ENCODE measurements at regions not wholly inside any gene's neighbourhood (a gene's known extent, or its start where the extent isn't known, plus 50 kb on each side); places are given as distances from the start of the nearest gene placed in this dataset.

GRCh38 chr3:74273091-74273490 is 341.4 kb downstream of the CNTN3 start:
- no peak for TF ChIP-seq FOXP2 (optimal IDR thresholded peaks at IDR 0.05; ENCODE audit: borderline replicate concordance, extremely low read depth, extremely low read length, insufficient read depth)
- TF ChIP-seq SIN3A (IDR thresholded peaks at IDR 0.05; ENCODE audit: borderline replicate concordance, insufficient read depth, low read length) = no peak
- TF ChIP-seq POLR2AphosphoS5 (IDR thresholded peaks at IDR 0.05; ENCODE audit: low read depth, low read length) = no peak
- TF ChIP-seq TAF1 (IDR thresholded peaks at IDR 0.05; ENCODE audit: borderline replicate concordance, insufficient read depth, low read length) = no peak
- TF ChIP-seq REST (IDR thresholded peaks at IDR 0.05; ENCODE audit: insufficient read depth in 1 of 2, low read depth in 2 of 2, low read length in 2 of 2) = no peak

- TF ChIP-seq REST (IDR thresholded peaks at IDR 0.05; ENCODE audit: insufficient read depth in 1 of 2, low read depth in 2 of 2, low read length in 2 of 2) (no peak), SIN3A (IDR thresholded peaks at IDR 0.05; ENCODE audit: borderline replicate concordance, insufficient read depth, low read length) (no peak), TAF1 (IDR thresholded peaks at IDR 0.05; ENCODE audit: borderline replicate concordance, insufficient read depth, low read length) (no peak), POLR2AphosphoS5 (IDR thresholded peaks at IDR 0.05; ENCODE audit: low read depth, low read length) (no peak), FOXP2 (optimal IDR thresholded peaks at IDR 0.05; ENCODE audit: borderline replicate concordance, extremely low read depth, extremely low read length, insufficient read depth) (no peak)
Measured at GRCh38 chr3:74271541-74271940, 342.9 kb downstream of the CNTN3 start.

- no peak for TF ChIP-seq SIN3A (IDR thresholded peaks at IDR 0.05; ENCODE audit: borderline replicate concordance, insufficient read depth, low read length)
- no peak for TF ChIP-seq TAF1 (IDR thresholded peaks at IDR 0.05; ENCODE audit: borderline replicate concordance, insufficient read depth, low read length)
- TF ChIP-seq POLR2AphosphoS5 (IDR thresholded peaks at IDR 0.05; ENCODE audit: low read depth, low read length) = no peak
- no peak for TF ChIP-seq REST (IDR thresholded peaks at IDR 0.05; ENCODE audit: insufficient read depth in 1 of 2, low read depth in 2 of 2, low read length in 2 of 2)
- no peak for TF ChIP-seq FOXP2 (optimal IDR thresholded peaks at IDR 0.05; ENCODE audit: borderline replicate concordance, extremely low read depth, extremely low read length, insufficient read depth)
Measured at GRCh38 chr3:74269689-74270088, 344.8 kb downstream of the CNTN3 start.

- no peak for TF ChIP-seq POLR2AphosphoS5 (IDR thresholded peaks at IDR 0.05; ENCODE audit: low read depth, low read length)
- TF ChIP-seq TAF1 (IDR thresholded peaks at IDR 0.05; ENCODE audit: borderline replicate concordance, insufficient read depth, low read length) = no peak
- no peak for TF ChIP-seq SIN3A (IDR thresholded peaks at IDR 0.05; ENCODE audit: borderline replicate concordance, insufficient read depth, low read length)
- TF ChIP-seq REST (IDR thresholded peaks at IDR 0.05; ENCODE audit: insufficient read depth in 1 of 2, low read depth in 2 of 2, low read length in 2 of 2) = no peak
- TF ChIP-seq FOXP2 (optimal IDR thresholded peaks at IDR 0.05; ENCODE audit: borderline replicate concordance, extremely low read depth, extremely low read length, insufficient read depth) = no peak
Measured at GRCh38 chr3:74268753-74269152, 345.7 kb downstream of the CNTN3 start.

Measured in PFSK-1 (cell line).